H1 (cell line): ENCODE measurements at regions not wholly inside any gene's neighbourhood (a gene's known extent, or its start where the extent isn't known, plus 50 kb on each side); places are given as distances from the start of the nearest gene placed in this dataset.

Experiments used
- BRCA1 ChIP-seq: IDR thresholded peaks from 2 replicates; pipeline ENCODE4 v1.6.1; 2012; ENCODE audit warnings: low read depth, low read length, improper control_type of control experiment
- CHD7 ChIP-seq: fragments of 300-600 bp; sonication (generic); IDR thresholded peaks from 2 replicates; pipeline ENCODE4 v1.7.1; 2012; ENCODE audit warnings: low read length, moderate library complexity, mild to moderate bottlenecking, inconsistent platforms; ENCODE audit not compliant: insufficient replicate concordance
- EGR1 ChIP-seq: IDR thresholded peaks from 2 replicates; pipeline ENCODE4 v1.6.1; 2011; ENCODE audit warnings: low read depth, low read length, borderline replicate concordance

GRCh38 chr2:134783912-134784311, 54.5 kb upstream of the ACMSD start (continued):
- TF ChIP-seq CHD7 (no peak), EGR1 (no peak), BRCA1 (no peak)
- TF ChIP-seq, all 59 proteins: peak for 0
